Activated CD4-positive, alpha-beta T cell treated with anti-CD3 and anti-CD28 coated beads, Interleukin-2, amount 50 U/mL, for 16 hours (primary cell): ENCODE measurements at regions not wholly inside any gene's neighbourhood (a gene's known extent, or its start where the extent isn't known, plus 50 kb on each side); places are given as distances from the start of the nearest gene placed in this dataset.
"Not testable (repeated sequence)": the region's sequence is repeated elsewhere in the genome, so short reads cannot be mapped to it uniquely, and the experiment has no call there.

Source experiments
- DNase-seq: peaks from one replicate; pipeline ENCODE4 v3.0.0-alpha.2; 2020

DNA sequence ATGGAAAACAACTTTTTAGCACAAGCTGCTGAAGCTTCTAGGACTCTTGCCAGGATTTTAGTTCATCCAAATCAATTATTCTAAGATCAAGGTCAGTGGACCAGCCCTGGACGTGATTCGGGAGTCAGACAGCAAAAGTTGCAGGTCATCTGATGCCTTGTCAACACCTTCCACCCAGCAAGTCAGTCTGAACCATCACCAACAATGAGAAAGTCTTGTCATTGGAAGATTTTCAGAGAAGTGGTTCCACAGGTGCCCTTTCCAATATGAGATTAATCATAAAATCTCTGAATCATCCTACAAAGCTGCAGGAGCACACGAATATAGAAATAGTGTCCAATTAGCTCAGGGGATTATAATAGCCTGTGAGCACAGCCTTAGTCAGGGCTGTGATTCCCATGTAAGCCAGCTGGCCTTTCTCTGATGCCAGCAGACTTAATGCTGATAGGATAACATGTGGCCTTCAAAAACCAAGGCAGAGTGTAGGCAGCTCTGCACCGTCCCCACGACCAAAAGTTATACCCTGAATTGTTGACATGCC is 445.0 kb upstream of the TRPC7 start:
- no peak for DNase-seq

GRCh38 chr5:136809382-136809781 is 444.0 kb upstream of the TRPC7 start:
- DNase-seq: no peak

DNA sequence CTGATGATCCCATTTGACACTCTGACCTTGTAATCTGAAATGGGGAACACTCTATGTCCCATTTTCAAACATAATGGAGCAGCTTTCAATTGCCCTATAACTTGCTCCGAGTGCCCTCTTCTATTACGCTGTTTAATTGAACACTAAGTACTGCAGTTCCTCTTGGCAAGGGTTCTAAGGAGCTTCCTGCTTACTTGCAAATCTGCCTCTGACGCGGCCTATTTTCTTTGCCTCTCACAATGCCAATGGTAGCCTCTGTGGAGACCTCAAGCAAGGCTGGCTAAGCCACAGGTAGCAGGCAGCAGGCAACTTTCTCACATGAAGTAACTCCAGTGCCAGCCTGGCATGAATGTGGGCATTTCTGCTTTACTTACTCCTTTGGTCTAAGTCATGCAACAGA is 443.4 kb upstream of the TRPC7 start:
- no peak for DNase-seq

DNA sequence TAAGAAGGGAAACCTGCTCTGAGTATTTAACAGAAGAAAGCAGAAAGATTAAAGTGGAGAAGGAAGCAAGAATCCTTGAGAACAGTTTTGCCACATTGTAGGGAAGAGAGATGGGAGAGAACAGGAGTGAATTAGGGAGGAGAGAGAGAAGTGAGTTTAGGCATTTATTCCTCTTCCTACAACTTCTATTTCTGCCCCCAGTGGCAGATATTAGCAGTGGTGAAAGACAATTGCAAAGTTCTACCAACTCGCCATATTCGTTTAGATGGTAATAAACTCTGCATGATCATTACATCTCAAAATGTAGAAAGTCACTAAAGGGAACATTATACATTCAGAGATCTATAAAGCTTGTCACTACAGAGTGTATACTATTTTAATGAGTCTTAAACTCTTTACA is 440.1 kb upstream of the TRPC7 start:
- DNase-seq: no peak

GRCh38 chr5:136802383-136802782 is 437.0 kb upstream of the TRPC7 start:
- no peak for DNase-seq

- no peak for DNase-seq
These were observed 434.5 kb upstream of the TRPC7 start for GRCh38 chr5:136799806-136800372.

GRCh38 chr5:136793300-136793699 is 428.0 kb upstream of the TRPC7 start:
- no peak for DNase-seq

GRCh38 chr5:136781464-136781863 is 416.1 kb upstream of the TRPC7 start:
- DNase-seq: no peak

DNA sequence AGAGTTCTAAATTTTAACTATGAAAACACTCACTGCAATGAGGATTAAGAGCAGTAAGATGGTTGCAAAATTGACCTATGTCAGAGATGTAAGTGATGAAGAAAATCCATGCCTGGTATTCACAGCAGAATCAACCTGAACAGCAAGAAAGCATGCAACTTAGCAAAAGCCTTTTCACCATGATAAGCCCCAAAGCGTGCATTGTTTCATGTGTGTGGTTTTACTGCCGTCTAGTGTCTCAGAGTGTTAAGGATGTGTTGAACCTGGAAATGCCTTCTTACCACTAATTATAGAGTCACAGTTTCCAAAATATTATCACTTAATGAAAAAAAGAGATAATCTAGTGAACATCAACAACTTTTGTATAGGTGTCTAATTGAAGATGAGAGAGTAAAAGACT is 415.2 kb upstream of the TRPC7 start:
- DNase-seq: no peak

DNA sequence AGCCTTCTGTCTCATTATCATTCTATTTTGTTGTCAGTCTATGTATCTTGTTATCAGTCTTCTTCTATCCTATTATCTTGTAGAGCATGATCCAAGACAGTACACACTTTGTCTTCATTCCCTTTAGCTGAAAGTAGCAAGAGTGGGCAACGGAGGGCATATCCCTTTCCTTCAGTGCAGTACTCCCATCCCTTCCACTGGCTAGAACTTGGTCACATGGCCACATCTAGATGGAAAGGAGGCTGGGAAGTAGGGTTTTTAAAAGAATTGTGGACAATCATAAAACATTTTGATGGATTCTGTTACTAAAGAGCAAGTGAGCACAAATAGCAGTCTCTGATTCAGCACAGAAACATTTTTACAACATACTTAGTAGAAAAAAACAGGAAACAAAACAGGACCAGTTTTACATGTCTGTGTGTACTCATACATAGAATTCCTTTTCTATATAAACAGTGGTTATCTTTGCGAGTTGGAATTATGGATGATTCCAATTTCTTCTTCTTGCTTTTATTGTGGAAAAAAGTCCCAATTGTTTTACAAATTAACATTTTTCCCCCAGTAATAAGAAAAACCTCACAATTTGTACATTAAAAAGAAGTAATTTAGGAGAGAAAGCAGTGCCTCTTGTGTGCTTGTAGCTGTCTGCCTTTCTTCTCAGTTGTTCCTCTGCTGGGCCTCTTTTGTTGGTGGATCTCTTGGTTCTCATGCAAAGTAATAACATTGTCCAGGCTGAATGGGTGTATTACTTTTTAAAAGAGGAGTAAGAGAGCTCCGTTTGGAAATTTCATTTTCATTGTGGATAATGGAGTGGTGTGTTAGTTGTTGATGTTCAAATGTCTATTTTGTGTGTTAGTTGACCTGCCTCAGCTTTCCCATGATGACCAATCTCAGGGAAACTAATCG is 410.9 kb upstream of the TRPC7 start:
- no peak for DNase-seq

- DNase-seq: no peak
These were observed 407.1 kb upstream of the TRPC7 start for GRCh38 chr5:136772491-136772890.

- peak; percentile 52 for DNase-seq
These were observed 404.7 kb upstream of the TRPC7 start for GRCh38 chr5:136769900-136770684.

- no peak for DNase-seq
These were observed 403.7 kb upstream of the TRPC7 start for GRCh38 chr5:136769093-136769492.

DNA sequence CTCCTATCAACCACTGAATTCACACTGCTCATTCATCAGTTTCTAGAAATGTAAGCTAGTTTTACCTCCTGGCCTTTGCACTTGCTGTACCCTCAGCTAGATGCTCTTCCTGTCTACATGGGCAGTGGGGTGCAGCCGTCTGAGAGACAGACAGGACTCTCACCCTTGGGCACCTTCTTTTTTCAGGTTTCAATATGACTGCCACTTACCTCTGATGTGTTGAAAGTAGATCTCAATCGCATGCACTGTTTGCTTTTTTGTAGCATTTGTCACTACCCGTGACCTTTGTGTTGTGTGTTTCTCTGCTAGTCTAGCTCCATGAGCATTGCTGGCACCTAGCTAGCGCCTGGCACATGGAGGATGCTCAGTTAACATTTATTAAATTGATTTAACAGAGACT is 403.1 kb upstream of the TRPC7 start:
- DNase-seq: peak; percentile 1

GRCh38 chr5:136766456-136766855 is 401.1 kb upstream of the TRPC7 start:
- DNase-seq: no peak

DNA sequence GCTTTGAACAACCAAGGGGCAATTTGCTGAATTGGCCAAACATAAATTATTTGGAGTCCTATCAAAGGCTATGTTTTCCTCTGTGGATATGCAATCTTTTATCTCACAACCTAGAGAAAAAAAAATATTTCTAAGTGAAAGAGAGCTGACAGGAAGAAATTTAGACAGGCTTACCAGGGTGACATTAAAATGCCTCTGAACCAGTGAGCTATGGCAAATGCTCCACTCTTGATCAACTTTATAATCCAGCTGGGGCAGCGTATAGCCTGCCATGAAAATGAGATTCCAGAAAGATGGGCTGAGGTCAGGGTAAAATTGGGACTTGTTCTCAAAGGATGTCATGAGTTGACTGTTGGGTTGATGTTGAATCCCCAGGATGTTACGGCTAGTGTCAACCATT is 399.3 kb upstream of the TRPC7 start:
- DNase-seq: no peak

DNA sequence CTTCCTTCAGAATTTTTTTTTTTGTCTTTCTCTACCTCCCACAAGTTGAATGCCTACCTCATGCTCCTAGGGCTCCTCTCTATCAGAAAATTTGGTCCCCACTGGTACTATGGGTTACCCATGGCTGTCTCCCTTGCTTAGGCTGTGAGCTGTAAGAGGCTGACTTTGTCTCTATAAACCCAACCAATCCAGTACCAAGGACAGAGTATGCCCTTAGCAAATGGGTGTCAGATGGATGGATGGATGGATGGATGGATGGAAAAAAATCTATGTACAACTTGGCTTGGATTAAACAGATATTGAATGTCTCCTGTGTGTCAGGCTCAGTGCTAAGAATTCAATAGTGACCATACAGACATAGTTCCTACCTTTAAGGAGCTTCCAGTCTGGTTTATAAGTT is 398.2 kb upstream of the TRPC7 start:
- no peak for DNase-seq

GRCh38 chr5:136754216-136754615 is 388.9 kb upstream of the TRPC7 start:
- no peak for DNase-seq

GRCh38 chr5:136750224-136750862 is 385.0 kb upstream of the TRPC7 start:
- DNase-seq: no peak

GRCh38 chr5:136749016-136749415 is 383.7 kb upstream of the TRPC7 start:
- no peak for DNase-seq

GRCh38 chr5:136743052-136743451 is 377.7 kb upstream of the TRPC7 start:
- no peak for DNase-seq

GRCh38 chr5:136740228-136740627 is 374.9 kb upstream of the TRPC7 start:
- no peak for DNase-seq

DNA sequence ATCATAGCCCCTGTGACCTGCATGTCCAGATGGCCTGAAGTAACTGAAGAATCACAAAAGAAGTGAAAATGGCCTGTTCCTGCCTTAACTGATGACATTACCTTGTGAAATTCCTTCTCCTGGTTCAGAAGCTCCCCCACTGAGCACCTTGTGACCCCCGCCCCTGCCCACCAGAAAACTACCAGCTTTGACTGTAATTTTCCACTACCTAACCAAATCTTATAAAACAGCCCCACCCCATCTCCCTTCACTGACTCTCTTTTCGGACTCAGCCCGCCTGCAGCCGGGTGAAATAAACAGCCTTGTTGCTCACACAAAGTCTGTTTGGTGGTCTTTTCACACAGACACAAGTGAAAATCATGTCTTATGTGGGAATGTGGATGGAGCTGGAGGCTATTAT is 373.9 kb upstream of the TRPC7 start:
- DNase-seq: not testable (repeated sequence)
